ENCODE measurements at regions not wholly inside any gene's neighbourhood (a gene's known extent, or its start where the extent isn't known, plus 50 kb on each side); places are given as distances from the start of the nearest gene placed in this dataset.

DNA sequence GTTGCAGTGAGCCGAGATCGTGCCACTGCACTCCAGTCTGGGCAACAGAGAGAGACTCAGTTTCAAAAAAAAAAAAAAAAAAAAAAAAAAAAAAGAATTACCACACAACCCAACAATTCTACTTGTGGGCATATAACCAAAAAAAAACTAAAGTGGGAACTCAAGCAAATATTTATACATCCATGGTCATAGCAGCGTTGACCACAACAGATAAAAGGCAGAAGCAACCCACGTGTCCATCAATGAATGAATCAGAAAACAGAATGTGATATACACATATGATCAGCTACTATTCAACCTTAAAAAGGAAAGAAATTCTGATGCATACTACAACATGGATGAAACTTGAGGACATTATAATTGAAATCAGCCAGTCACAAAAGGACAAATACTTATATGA lies 179.3 kb upstream of the NEBL start:
- no peak for TF ChIP-seq POLR2AphosphoS5 (IDR thresholded peaks at IDR 0.05; ENCODE audit: low read depth, low read length)
- no peak for TF ChIP-seq TAF1 (IDR thresholded peaks at IDR 0.05; ENCODE audit: borderline replicate concordance, low read depth, low read length)
- TF ChIP-seq POLR2A (IDR thresholded peaks at IDR 0.05; ENCODE audit: low read depth, low read length): no peak
